ENCODE measurements at regions not wholly inside any gene's neighbourhood (a gene's known extent, or its start where the extent isn't known, plus 50 kb on each side); places are given as distances from the start of the nearest gene placed in this dataset.

DNA sequence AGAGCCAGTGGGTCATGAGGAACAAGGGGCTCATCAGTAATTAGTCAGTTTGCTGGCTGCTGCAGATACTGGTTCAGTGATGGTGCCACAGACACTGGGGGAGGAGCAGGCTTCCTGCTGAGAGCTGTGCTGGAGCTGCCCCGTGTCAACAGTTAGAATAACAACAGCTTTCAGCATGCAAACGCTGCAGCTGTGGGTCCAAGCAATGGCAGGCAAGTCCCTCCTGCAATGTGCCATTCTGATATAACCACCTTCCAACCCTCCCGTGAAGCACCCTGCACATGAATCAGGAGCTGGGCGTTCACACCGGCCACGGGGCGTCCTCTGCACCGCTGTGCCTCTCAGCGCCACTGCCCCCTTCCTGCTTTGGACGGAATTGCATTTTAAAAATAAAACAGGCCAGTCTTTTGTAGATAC lies 258.4 kb upstream of the SFSWAP start:
- TF ChIP-seq GATA2 (IDR thresholded peaks at IDR 0.05; ENCODE audit: low read depth, low read length) (no peak), GATA3 (IDR thresholded peaks at IDR 0.05; ENCODE audit: low read depth, low read length) (no peak)
